Activated naive CD8-positive, alpha-beta T cell treated with anti-CD3 and anti-CD28 coated beads, Interleukin-2, amount 10 ng/mL, durations not matched to agents 7 days and 5 days (primary cell): ENCODE measurements at regions not wholly inside any gene's neighbourhood (a gene's known extent, or its start where the extent isn't known, plus 50 kb on each side); places are given as distances from the start of the nearest gene placed in this dataset.

ENCODE experiments used
- ATAC-seq: fragments of 150-1000 bp; cut with Tn5 transposase; one replicate; pipeline ENCODE4 v1.10.0; 2021; ENCODE audit warnings: low read depth, moderate library complexity
- POLR2A ChIA-PET: fragments of 350-600 bp; sonication (Branson Sonifier 250); formaldehyde crosslinking; loops from one replicate; lab custom pipeline; 2021; ENCODE audit warnings: antibody characterized with exemption; lab: Charles Lee
- DNase-seq: peaks from one replicate; pipeline ENCODE4 v3.0.0; 2021
- H3K27ac Mint-ChIP-seq: one replicate; pipeline ENCODE4 v1.8.0; 2022; ENCODE audit warnings: mild to moderate bottlenecking, mixed read lengths
- H3K27me3 Mint-ChIP-seq: one replicate; pipeline ENCODE4 v1.8.0; 2022; ENCODE audit warnings: mild to moderate bottlenecking, moderate library complexity, mixed read lengths
- H3K36me3 Mint-ChIP-seq: one replicate; pipeline ENCODE4 v1.8.0; 2021; ENCODE audit warnings: mild to moderate bottlenecking, mixed read lengths
- H3K4me1 Mint-ChIP-seq: one replicate; pipeline ENCODE4 v1.8.0; 2021; ENCODE audit warnings: mixed read lengths
- H3K4me3 Mint-ChIP-seq: one replicate; pipeline ENCODE4 v1.8.0; 2022; ENCODE audit warnings: mild to moderate bottlenecking, moderate library complexity, mixed read lengths
- H3K9me3 Mint-ChIP-seq: one replicate; pipeline ENCODE4 v1.8.0; 2021; ENCODE audit warnings: mixed read lengths

- Mint-ChIP-seq H3K9me3 (peaks cover 3% of the 10 kb centered on the region), H3K4me1 (no peaks in the 10 kb centered on the region), H3K36me3 (peaks cover 2% of the 10 kb centered on the region), H3K27me3 (peaks cover 3% of the 10 kb centered on the region), H3K27ac (no peak overlapping the region), H3K4me3 (no peak overlapping the region)
- no peak for ATAC-seq
- DNase-seq = no peak
- POLR2A ChIA-PET = no interaction called here
These were observed 462.4 kb upstream of the TRIB2 start for GRCh38 chr2:12254280-12254860.

GRCh38 chr2:12256206-12256605 lies 460.5 kb upstream of the TRIB2 start:
- no peaks in the 10 kb centered on the region for H3K27me3 Mint-ChIP-seq
- H3K36me3 Mint-ChIP-seq = peaks cover 2% of the 10 kb centered on the region
- H3K4me1 Mint-ChIP-seq = no peaks in the 10 kb centered on the region
- no peak for DNase-seq
- H3K27ac Mint-ChIP-seq = no peak overlapping the region
- POLR2A ChIA-PET = no interaction called here
- H3K4me3 Mint-ChIP-seq = no peak overlapping the region
- no peak for ATAC-seq
- H3K9me3 Mint-ChIP-seq = peaks cover 3% of the 10 kb centered on the region

- POLR2A ChIA-PET = no interaction called here
- no peak for DNase-seq
- Mint-ChIP-seq H3K4me3 (no peak overlapping the region), H3K27me3 (no peaks in the 10 kb centered on the region), H3K4me1 (no peaks in the 10 kb centered on the region), H3K9me3 (peaks cover 4% of the 10 kb centered on the region), H3K36me3 (no peaks in the 10 kb centered on the region), H3K27ac (no peak overlapping the region)
- ATAC-seq = no peak
These were observed 459.3 kb upstream of the TRIB2 start for GRCh38 chr2:12257476-12257875.

- Mint-ChIP-seq H3K27me3 (no peaks in the 10 kb centered on the region), H3K9me3 (peaks cover 4% of the 10 kb centered on the region), H3K4me1 (peaks cover 4% of the 10 kb centered on the region), H3K4me3 (no peak overlapping the region), H3K27ac (no peak overlapping the region), H3K36me3 (no peaks in the 10 kb centered on the region)
- DNase-seq (no peak), ATAC-seq (no peak)
- POLR2A ChIA-PET = no interaction called here
These were observed 457.2 kb upstream of the TRIB2 start for GRCh38 chr2:12259493-12259892.

- Mint-ChIP-seq H3K9me3 (peaks cover 4% of the 10 kb centered on the region), H3K36me3 (no peaks in the 10 kb centered on the region), H3K27ac (no peak overlapping the region), H3K4me3 (no peak overlapping the region), H3K4me1 (peaks cover 5% of the 10 kb centered on the region), H3K27me3 (no peaks in the 10 kb centered on the region)
- ATAC-seq (no peak), DNase-seq (no peak)
- POLR2A ChIA-PET = no interaction called here
These were observed 454.6 kb upstream of the TRIB2 start for GRCh38 chr2:12261986-12262680.

GRCh38 chr2:12262681-12263436 lies 453.9 kb upstream of the TRIB2 start:
- DNase-seq (no peak), ATAC-seq (no peak)
- no peaks in the 10 kb centered on the region for H3K27me3 Mint-ChIP-seq
- peaks cover 4% of the 10 kb centered on the region for H3K9me3 Mint-ChIP-seq
- peaks cover 5% of the 10 kb centered on the region for H3K4me1 Mint-ChIP-seq
- H3K27ac Mint-ChIP-seq = no peak overlapping the region
- no peaks in the 10 kb centered on the region for H3K36me3 Mint-ChIP-seq
- POLR2A ChIA-PET = no interaction called here
- H3K4me3 Mint-ChIP-seq = no peak overlapping the region

- Mint-ChIP-seq H3K9me3 (peaks cover 4% of the 10 kb centered on the region), H3K27ac (no peak overlapping the region), H3K4me3 (no peak overlapping the region), H3K4me1 (peaks cover 5% of the 10 kb centered on the region), H3K36me3 (no peaks in the 10 kb centered on the region), H3K27me3 (no peaks in the 10 kb centered on the region)
- ATAC-seq = no peak
- no peak for DNase-seq
- POLR2A ChIA-PET = no interaction called here
These were observed 453.0 kb upstream of the TRIB2 start for GRCh38 chr2:12263730-12264129.

GRCh38 chr2:12264146-12264545 lies 452.6 kb upstream of the TRIB2 start:
- POLR2A ChIA-PET = no interaction called here
- Mint-ChIP-seq H3K4me3 (no peak overlapping the region), H3K4me1 (peaks cover 5% of the 10 kb centered on the region), H3K27me3 (no peaks in the 10 kb centered on the region), H3K27ac (no peak overlapping the region), H3K36me3 (no peaks in the 10 kb centered on the region), H3K9me3 (peaks cover 4% of the 10 kb centered on the region)
- no peak for ATAC-seq
- DNase-seq = no peak

- Mint-ChIP-seq H3K36me3 (peaks cover 2% of the 10 kb centered on the region), H3K4me1 (peaks cover 5% of the 10 kb centered on the region), H3K4me3 (no peak overlapping the region), H3K27ac (no peak overlapping the region), H3K9me3 (peaks cover 4% of the 10 kb centered on the region), H3K27me3 (no peaks in the 10 kb centered on the region)
- POLR2A ChIA-PET = no interaction called here
- no peak for ATAC-seq
- no peak for DNase-seq
These were observed 451.1 kb upstream of the TRIB2 start for GRCh38 chr2:12265646-12266045.

GRCh38 chr2:12267042-12267441 lies 449.7 kb upstream of the TRIB2 start:
- Mint-ChIP-seq H3K9me3 (no peaks in the 10 kb centered on the region), H3K36me3 (peaks cover 2% of the 10 kb centered on the region), H3K27ac (no peak overlapping the region), H3K4me1 (peaks cover 14% of the 10 kb centered on the region), H3K4me3 (no peak overlapping the region), H3K27me3 (no peaks in the 10 kb centered on the region)
- POLR2A ChIA-PET = no interaction called here
- DNase-seq (no peak), ATAC-seq (no peak)

GRCh38 chr2:12269041-12269972 lies 447.4 kb upstream of the TRIB2 start:
- Mint-ChIP-seq H3K4me3 (no peak overlapping the region), H3K27me3 (no peaks in the 10 kb centered on the region), H3K9me3 (no peaks in the 10 kb centered on the region), H3K36me3 (peaks cover 2% of the 10 kb centered on the region), H3K27ac (no peak overlapping the region), H3K4me1 (peaks cover 15% of the 10 kb centered on the region)
- POLR2A ChIA-PET = no interaction called here
- no peak for DNase-seq
- no peak for ATAC-seq

GRCh38 chr2:12270876-12271588 lies 445.7 kb upstream of the TRIB2 start:
- POLR2A ChIA-PET = interaction anchor here (1.4 kb wide), 1 partner anchor 445 kb away, joined by 4 read pairs; no protein-coding TSS in a partner anchor
- no peak for DNase-seq
- H3K27me3 Mint-ChIP-seq = no peaks in the 10 kb centered on the region
- H3K4me3 Mint-ChIP-seq = peak overlapping the region; percentile 49
- peaks cover 2% of the 10 kb centered on the region for H3K36me3 Mint-ChIP-seq
- H3K4me1 Mint-ChIP-seq = peaks cover 13% of the 10 kb centered on the region
- peak overlapping the region; percentile 23 for H3K27ac Mint-ChIP-seq
- peak; percentile 42 for ATAC-seq
- H3K9me3 Mint-ChIP-seq = peaks cover 1% of the 10 kb centered on the region
